Stomach (tissue), 8 donors: ENCODE measurements at regions not wholly inside any gene's neighbourhood (a gene's known extent, or its start where the extent isn't known, plus 50 kb on each side); places are given as distances from the start of the nearest gene placed in this dataset.

Experiments used
- DNase-seq, 2 donors: peaks; one replicate each; pipeline versions ENCODE4 v3.0.0 to v3.0.0-alpha.2; 2013 to 2019
- H3K27ac ChIP-seq, 5 donors: fragments of 200-600 bp in 4 of 5; sonication (generic) in 4 of 5; one replicate each; pipeline ENCODE4 v1.5.1; 2013 to 2019; ENCODE audit warnings: mild to moderate bottlenecking in 1 of 5, moderate library complexity in 1 of 5
- H3K27me3 ChIP-seq, 3 donors: fragments of 200-600 bp; sonication (generic); one replicate each; pipeline ENCODE4 v1.5.1; 2017 to 2019; ENCODE audit warnings: mixed run types in 1 of 3
- H3K36me3 ChIP-seq, 4 donors: fragments of 200-600 bp; sonication (generic); 1 replicate in 3 of 4; 2 replicates in 1 of 4; pipeline ENCODE4 v1.5.1; 2016 to 2019
- H3K4me1 ChIP-seq, 4 donors: fragments of 200-600 bp; sonication (generic); one replicate each; pipeline ENCODE4 v1.5.1; 2016 to 2019
- H3K4me3 ChIP-seq, 4 donors: fragments of 200-600 bp; sonication (generic) in 3 of 4; one replicate each; pipeline ENCODE4 v1.5.1; 2016 to 2019; ENCODE audit warnings: mild to moderate bottlenecking in 1 of 4
- H3K9me3 ChIP-seq, 4 donors: fragments of 200-600 bp; sonication (generic); one replicate each; pipeline ENCODE4 v1.5.1; 2016 to 2019
- EP300 ChIP-seq: sonication (generic); formaldehyde crosslinking; IDR thresholded peaks from one replicate; pipeline ENCODE4 v1.6.1; 2017; ENCODE audit warnings: antibody characterized with exemption
- POLR2A ChIP-seq, 4 donors: fragments of 450-650 bp; IDR thresholded peaks; one replicate each; pipeline ENCODE4 v1.6.1; 2016; ENCODE audit warnings: antibody characterized with exemption in 4 of 4, control low read depth in 2 of 4, mild to moderate bottlenecking in 1 of 4, moderate library complexity in 1 of 4
- POLR2AphosphoS5 ChIP-seq, 3 donors: sonication (generic); formaldehyde crosslinking; IDR thresholded peaks; one replicate each; pipeline ENCODE4 v1.6.1; 2016; ENCODE audit warnings: antibody characterized with exemption in 3 of 3
- WGBS, 5 donors: extraction: QIAGEN DNeasy Blood & Tissue Kit in 3 of 5; methylation state at CpG; one replicate each; pipeline versions ENCODE4 v1.1.5 to v1.1.7; 2013 to 2018; 5-methylcytosine and 5-hydroxymethylcytosine counted together
- intact Hi-C: fragments of 100-400 bp; cut with DNase I; formaldehyde crosslinking; loops from one replicate; pipeline ENCODE4 v1.15.1; 2023; ENCODE audit warnings: low total_unique reads
- TF ChIP-seq, protein P1 (sequence below), 7 experiments: fragments of 450-650 bp in 4 of 7; fragments of 200-600 bp in 3 of 7; sonication (generic) in 3 of 7; IDR thresholded peaks; one replicate each; pipeline ENCODE4 v1.5.1; 2016 to 2019; ENCODE audit warnings: antibody characterized with exemption in 7 of 7, control low read depth in 2 of 7, mild to moderate bottlenecking in 1 of 7
- donor health status: healthy with polysubstance abuse.
- donor health status: Bipolar disorder and iron deficiency.
- donor health status: healthy.

DNA sequence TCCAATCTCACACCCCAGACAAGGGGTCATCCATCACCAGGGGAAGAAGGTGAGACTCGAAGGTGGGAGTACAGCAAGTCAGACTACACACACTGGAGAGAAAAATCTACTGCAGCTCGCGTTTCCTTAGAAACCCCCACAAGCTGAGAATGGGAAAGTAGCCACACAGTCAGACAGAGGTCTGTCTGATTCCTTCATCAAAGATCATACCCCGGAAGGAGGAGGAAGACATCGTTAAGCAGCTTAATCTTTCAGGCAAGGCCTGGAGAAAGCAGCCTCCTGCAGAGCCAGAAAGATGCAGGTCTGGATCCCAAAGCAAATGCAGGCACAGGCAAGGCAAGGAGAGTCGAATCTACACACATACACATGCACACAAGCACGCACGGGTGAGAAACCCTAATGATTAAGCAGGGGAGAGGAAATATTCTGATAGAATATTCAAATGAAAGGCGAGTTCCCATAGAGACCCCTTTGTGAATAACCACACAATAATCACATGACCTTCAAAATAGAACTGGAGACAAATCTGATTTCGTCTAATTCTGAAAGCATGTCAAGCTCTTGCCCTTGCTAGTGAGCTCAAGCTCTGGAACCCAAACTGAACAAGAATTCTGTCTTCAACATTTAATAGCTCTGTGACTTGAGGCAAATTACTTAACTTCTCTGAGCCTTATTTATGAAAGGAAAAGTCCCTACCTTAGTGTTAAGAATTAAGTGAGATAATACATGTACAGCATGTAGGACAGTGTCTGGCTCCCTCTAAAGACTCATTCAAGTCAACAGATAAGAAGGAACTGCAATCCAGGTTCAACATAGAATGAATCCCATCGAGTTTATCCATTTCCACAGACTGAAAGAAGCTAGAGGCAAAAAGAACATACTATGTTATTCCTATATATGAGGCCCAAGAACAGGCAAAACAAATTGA lies 387.8 kb downstream of the OMA1 start:
- Histone ChIP-seq H3K36me3 (no peaks in the 10 kb centered on the region), H3K4me3 (no peak overlapping the region), H3K27ac (no peak overlapping the region), H3K9me3 (no peaks in the 10 kb centered on the region), H3K4me1 (peaks cover 0 to 8% (median 4%) of the 10 kb centered on the region in 4 donors), H3K27me3 (no peaks in the 10 kb centered on the region)
- no peak for DNase-seq
- intact Hi-C loops, result no loop called here
- no peak for TF ChIP-seq POLR2A (IDR thresholded peaks at IDR 0.05)
- no peak for TF ChIP-seq POLR2AphosphoS5 (IDR thresholded peaks at IDR 0.05)
- TF ChIP-seq EP300, result no peak
- TF ChIP-seq, protein P1, sequence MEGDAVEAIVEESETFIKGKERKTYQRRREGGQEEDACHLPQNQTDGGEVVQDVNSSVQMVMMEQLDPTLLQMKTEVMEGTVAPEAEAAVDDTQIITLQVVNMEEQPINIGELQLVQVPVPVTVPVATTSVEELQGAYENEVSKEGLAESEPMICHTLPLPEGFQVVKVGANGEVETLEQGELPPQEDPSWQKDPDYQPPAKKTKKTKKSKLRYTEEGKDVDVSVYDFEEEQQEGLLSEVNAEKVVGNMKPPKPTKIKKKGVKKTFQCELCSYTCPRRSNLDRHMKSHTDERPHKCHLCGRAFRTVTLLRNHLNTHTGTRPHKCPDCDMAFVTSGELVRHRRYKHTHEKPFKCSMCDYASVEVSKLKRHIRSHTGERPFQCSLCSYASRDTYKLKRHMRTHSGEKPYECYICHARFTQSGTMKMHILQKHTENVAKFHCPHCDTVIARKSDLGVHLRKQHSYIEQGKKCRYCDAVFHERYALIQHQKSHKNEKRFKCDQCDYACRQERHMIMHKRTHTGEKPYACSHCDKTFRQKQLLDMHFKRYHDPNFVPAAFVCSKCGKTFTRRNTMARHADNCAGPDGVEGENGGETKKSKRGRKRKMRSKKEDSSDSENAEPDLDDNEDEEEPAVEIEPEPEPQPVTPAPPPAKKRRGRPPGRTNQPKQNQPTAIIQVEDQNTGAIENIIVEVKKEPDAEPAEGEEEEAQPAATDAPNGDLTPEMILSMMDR (IDR thresholded peaks at IDR 0.05), result no peak
- 66 to 82% (median 75%) methylated on average over 11 of the region's 11 CpGs for WGBS, 5 donors

DNA sequence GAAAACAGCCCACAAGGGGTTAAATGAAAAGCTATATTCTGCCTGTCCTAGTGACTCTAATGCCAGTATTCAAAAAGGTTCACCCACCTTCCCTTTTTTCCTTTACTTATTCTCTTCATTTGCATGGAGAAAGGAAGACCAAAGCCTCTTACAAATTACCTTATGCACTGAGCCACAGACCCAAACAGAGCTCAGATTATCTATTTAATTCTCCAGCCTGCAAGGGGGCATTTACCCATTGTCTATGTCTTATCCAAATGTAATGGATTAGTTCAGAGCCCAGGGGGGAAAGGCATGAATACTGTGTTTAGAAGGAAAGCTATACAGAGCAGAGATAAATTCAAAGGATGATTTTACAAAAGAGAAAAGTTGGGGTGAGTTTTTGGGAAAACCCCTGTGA lies 388.5 kb downstream of the OMA1 start:
- no peak for DNase-seq
- H3K27me3 ChIP-seq, result no peaks in the 10 kb centered on the region
- intact Hi-C loops, result no loop called here
- H3K36me3 ChIP-seq, result no peaks in the 10 kb centered on the region
- H3K27ac ChIP-seq, result no peak overlapping the region
- H3K4me3 ChIP-seq, result no peak overlapping the region
- peaks cover 0 to 4% (median 2%) of the 10 kb centered on the region in 4 donors for H3K4me1 ChIP-seq
- TF ChIP-seq POLR2A (IDR thresholded peaks at IDR 0.05), result no peak
- H3K9me3 ChIP-seq, result no peaks in the 10 kb centered on the region

DNA sequence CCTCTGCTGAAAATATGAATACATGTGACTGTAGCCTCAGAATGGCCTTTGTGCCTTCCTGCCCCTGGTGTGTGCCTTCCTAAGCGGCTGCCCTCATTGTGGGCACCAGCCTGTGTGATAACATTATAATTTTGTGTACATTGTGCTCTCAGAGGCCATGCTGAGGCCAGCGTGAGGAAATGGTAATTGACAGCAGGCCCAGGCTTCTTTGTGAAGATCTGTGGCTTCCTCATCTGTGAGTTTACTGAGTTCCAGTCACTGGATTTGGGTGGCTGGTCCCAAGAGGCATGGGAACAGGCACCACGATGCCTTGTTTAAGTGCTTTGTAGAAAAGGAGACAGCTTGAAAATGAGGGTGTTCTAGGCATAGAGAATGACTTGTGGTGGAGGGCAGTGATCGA lies 389.3 kb downstream of the OMA1 start:
- DNase-seq, result peak in 1 of 2 donors; percentile 33
- H3K27ac ChIP-seq, result no peak overlapping the region
- intact Hi-C loops, result no loop called here
- no peaks in the 10 kb centered on the region for H3K9me3 ChIP-seq
- WGBS, 5 donors, result 33 to 58% (median 48%) methylated on average over 4 of the region's 4 CpGs
- H3K27me3 ChIP-seq, result no peaks in the 10 kb centered on the region
- H3K36me3 ChIP-seq, result no peaks in the 10 kb centered on the region
- H3K4me1 ChIP-seq, result no peaks in the 10 kb centered on the region
- TF ChIP-seq POLR2A (IDR thresholded peaks at IDR 0.05) (no peak), POLR2AphosphoS5 (IDR thresholded peaks at IDR 0.05) (no peak), EP300 (no peak)
- TF ChIP-seq, protein P1 (IDR thresholded peaks at IDR 0.05), result no peak
- no peak overlapping the region for H3K4me3 ChIP-seq

DNA sequence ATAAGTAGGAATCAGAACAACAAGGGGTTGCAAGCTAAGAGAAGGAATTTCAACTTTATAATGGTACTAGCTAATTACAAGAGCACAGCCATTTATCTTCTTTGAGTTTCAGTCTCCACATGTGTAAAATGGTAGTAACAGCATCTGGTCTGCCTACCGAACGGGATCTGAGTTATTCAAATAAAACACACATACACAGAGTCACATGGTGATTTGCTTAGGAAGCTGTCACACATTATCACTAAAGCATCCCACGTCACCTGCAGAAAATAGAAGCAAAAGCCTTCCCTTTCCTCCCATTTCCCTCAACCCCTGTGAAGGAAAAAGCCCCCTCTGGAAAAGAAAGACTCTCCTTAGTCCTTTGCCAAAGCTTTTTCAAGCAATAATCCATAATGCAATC lies 389.7 kb downstream of the OMA1 start:
- no peak overlapping the region for H3K4me3 ChIP-seq
- WGBS, 5 donors, result 68 to 80% (median 76%) methylated on average over 3 of the region's 3 CpGs
- intact Hi-C loops, result no loop called here
- H3K36me3 ChIP-seq, result no peaks in the 10 kb centered on the region
- TF ChIP-seq POLR2AphosphoS5 (IDR thresholded peaks at IDR 0.05) (no peak), EP300 (no peak), POLR2A (IDR thresholded peaks at IDR 0.05) (no peak)
- TF ChIP-seq, protein P1 (IDR thresholded peaks at IDR 0.05), result no peak
- no peaks in the 10 kb centered on the region for H3K27me3 ChIP-seq
- no peak for DNase-seq
- H3K27ac ChIP-seq, result no peak overlapping the region
- H3K4me1 ChIP-seq, result no peaks in the 10 kb centered on the region
- no peaks in the 10 kb centered on the region for H3K9me3 ChIP-seq

DNA sequence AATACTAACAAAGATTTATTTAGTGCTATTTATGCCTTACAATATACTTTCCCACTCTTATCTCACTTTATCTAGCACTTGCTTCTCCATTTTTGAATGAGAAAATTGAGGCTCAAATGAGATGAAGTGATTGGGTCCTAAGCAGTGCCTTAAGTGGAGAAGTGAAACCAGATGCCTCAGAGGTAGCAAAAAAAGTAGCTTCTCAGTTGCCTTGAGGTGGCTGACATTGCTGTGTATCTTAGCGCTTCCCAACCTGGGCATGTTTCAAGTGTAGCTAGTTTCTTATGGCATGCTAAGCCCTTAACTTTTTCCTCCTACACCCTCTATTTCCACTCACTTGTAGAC lies 390.4 kb downstream of the OMA1 start:
- WGBS, 5 donors, result 93 to 100% (median 96%) methylated on average over 1 of the region's 1 CpG

More for the DNA sequence above, 390.4 kb downstream of the OMA1 start:
- Histone ChIP-seq H3K27me3 (no peaks in the 10 kb centered on the region), H3K36me3 (no peaks in the 10 kb centered on the region), H3K9me3 (no peaks in the 10 kb centered on the region), H3K27ac (no peak overlapping the region), H3K4me1 (no peaks in the 10 kb centered on the region), H3K4me3 (no peak overlapping the region)
- TF ChIP-seq POLR2A (IDR thresholded peaks at IDR 0.05) (no peak), POLR2AphosphoS5 (IDR thresholded peaks at IDR 0.05) (no peak), EP300 (no peak)
- TF ChIP-seq, protein P1 (IDR thresholded peaks at IDR 0.05), result no peak
- intact Hi-C loops, result no loop called here
- no peak for DNase-seq
